ENCODE measurements at regions not wholly inside any gene's neighbourhood (a gene's known extent, or its start where the extent isn't known, plus 50 kb on each side); places are given as distances from the start of the nearest gene placed in this dataset.

DNA sequence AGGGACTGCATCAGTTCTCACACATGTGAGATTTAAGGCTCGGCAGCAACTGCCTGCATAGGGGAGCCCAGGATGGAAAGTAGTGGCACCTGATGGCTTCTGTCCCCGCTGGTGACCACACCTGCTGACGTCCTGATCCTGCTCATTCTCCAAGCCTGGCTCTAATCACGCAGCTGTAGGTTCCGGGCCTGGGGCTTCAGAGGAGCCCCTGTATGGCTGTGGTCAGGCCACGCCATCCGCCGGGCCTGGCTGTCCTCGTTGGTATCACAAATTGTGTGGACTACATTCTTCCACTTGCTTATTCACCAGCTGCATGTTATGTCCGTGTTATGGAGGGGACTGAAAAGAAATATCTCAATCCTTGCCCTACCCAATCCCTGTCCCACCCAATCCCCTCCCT, 580.0 kb downstream of the TBC1D22A start:
- TF ChIP-seq POLR2A (IDR thresholded peaks at IDR 0.05; ENCODE audit: low read depth, low read length), result no peak
- TF ChIP-seq POLR2AphosphoS5 (IDR thresholded peaks at IDR 0.05; ENCODE audit: low read depth, low read length), result no peak
- no peak for TF ChIP-seq TAF1 (IDR thresholded peaks at IDR 0.05; ENCODE audit: low read depth, low read length)
- no peak for TF ChIP-seq SPI1 (IDR thresholded peaks at IDR 0.05; ENCODE audit: low read depth, low read length)
- TF ChIP-seq POU2F2 (IDR thresholded peaks at IDR 0.05; ENCODE audit: low read depth, low read length), result no peak
- no peak for TF ChIP-seq PAX5 (IDR thresholded peaks at IDR 0.05; ENCODE audit: insufficient read depth, low read length, severe bottlenecking)

All from GM12891 (cell line).